Stimulated activated CD8-positive, alpha-beta memory T cell treated with anti-CD3 and anti-CD28 coated beads, Interleukin-15, amount 100 ng/mL, for 48 hours (primary cell): ENCODE measurements at regions not wholly inside any gene's neighbourhood (a gene's known extent, or its start where the extent isn't known, plus 50 kb on each side); places are given as distances from the start of the nearest gene placed in this dataset.

Source experiments
- DNase-seq, 2 donors: peaks; one replicate each; pipeline ENCODE4 v3.0.0-alpha.2; 2020; ENCODE audit warnings: low read depth in 2 of 2

GRCh38 chr9:108645520-108645919 lies 210.3 kb downstream of the ACTL7B start:
- no peak for DNase-seq

GRCh38 chr9:108643731-108644510 lies 211.9 kb downstream of the ACTL7B start:
- no peak for DNase-seq

- DNase-seq, result no peak
These were observed 212.9 kb downstream of the ACTL7B start for GRCh38 chr9:108642871-108643270.

GRCh38 chr9:108640230-108640629 lies 215.6 kb downstream of the ACTL7B start:
- no peak for DNase-seq

GRCh38 chr9:108639696-108640095 lies 216.1 kb downstream of the ACTL7B start:
- DNase-seq, result no peak

- no peak for DNase-seq
These were observed 216.7 kb downstream of the ACTL7B start for GRCh38 chr9:108639091-108639490.

GRCh38 chr9:108637340-108637739 lies 218.4 kb downstream of the ACTL7B start:
- no peak for DNase-seq

GRCh38 chr9:108636013-108636412 lies 219.8 kb downstream of the ACTL7B start:
- DNase-seq, result no peak

GRCh38 chr9:108634672-108635462 lies 220.9 kb downstream of the ACTL7B start:
- no peak for DNase-seq

GRCh38 chr9:108634204-108634603 lies 221.6 kb downstream of the ACTL7B start:
- no peak for DNase-seq

GRCh38 chr9:108631496-108632285 lies 224.1 kb downstream of the ACTL7B start:
- no peak for DNase-seq

GRCh38 chr9:108628316-108628715 lies 227.5 kb downstream of the ACTL7B start:
- no peak for DNase-seq

GRCh38 chr9:108626743-108627142 lies 229.0 kb downstream of the ACTL7B start:
- no peak for DNase-seq

GRCh38 chr9:108621991-108622855 lies 233.6 kb downstream of the ACTL7B start:
- DNase-seq, result no peak

GRCh38 chr9:108620767-108621166 lies 235.0 kb downstream of the ACTL7B start:
- DNase-seq, result no peak

GRCh38 chr9:108618906-108619550 lies 236.8 kb downstream of the ACTL7B start:
- DNase-seq, result no peak

- no peak for DNase-seq
These were observed 238.1 kb downstream of the ACTL7B start for GRCh38 chr9:108617676-108618075.

- no peak for DNase-seq
These were observed 240.6 kb downstream of the ACTL7B start for GRCh38 chr9:108615152-108615551.

GRCh38 chr9:108612513-108612912 lies 243.3 kb downstream of the ACTL7B start:
- DNase-seq, result no peak

- no peak for DNase-seq
These were observed 245.9 kb downstream of the ACTL7B start for GRCh38 chr9:108609897-108610253.
